WI38 (cell line): ENCODE measurements at regions not wholly inside any gene's neighbourhood (a gene's known extent, or its start where the extent isn't known, plus 50 kb on each side); places are given as distances from the start of the nearest gene placed in this dataset.

ENCODE experiments used
- H3K4me3 ChIP-seq: 2 replicates; pipeline ENCODE4 v1.5.1; 2011; ENCODE audit warnings: low read depth, mild to moderate bottlenecking, control low read depth, low read length
- TF ChIP-seq, protein P1 (sequence below): IDR thresholded peaks from 2 replicates; pipeline ENCODE4 v1.5.1; 2012; ENCODE audit warnings: low read depth, mild to moderate bottlenecking, control low read depth, low read length

- TF ChIP-seq, protein P1, sequence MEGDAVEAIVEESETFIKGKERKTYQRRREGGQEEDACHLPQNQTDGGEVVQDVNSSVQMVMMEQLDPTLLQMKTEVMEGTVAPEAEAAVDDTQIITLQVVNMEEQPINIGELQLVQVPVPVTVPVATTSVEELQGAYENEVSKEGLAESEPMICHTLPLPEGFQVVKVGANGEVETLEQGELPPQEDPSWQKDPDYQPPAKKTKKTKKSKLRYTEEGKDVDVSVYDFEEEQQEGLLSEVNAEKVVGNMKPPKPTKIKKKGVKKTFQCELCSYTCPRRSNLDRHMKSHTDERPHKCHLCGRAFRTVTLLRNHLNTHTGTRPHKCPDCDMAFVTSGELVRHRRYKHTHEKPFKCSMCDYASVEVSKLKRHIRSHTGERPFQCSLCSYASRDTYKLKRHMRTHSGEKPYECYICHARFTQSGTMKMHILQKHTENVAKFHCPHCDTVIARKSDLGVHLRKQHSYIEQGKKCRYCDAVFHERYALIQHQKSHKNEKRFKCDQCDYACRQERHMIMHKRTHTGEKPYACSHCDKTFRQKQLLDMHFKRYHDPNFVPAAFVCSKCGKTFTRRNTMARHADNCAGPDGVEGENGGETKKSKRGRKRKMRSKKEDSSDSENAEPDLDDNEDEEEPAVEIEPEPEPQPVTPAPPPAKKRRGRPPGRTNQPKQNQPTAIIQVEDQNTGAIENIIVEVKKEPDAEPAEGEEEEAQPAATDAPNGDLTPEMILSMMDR = no peak
- H3K4me3 ChIP-seq = no peak overlapping the region
These were observed 509.0 kb downstream of the OLFM4 start for GRCh38 chr13:53537586-53537985.

GRCh38 chr13:53545340-53545941 is 516.8 kb downstream of the OLFM4 start:
- no peak overlapping the region for H3K4me3 ChIP-seq
- TF ChIP-seq, protein P1 = no peak

DNA sequence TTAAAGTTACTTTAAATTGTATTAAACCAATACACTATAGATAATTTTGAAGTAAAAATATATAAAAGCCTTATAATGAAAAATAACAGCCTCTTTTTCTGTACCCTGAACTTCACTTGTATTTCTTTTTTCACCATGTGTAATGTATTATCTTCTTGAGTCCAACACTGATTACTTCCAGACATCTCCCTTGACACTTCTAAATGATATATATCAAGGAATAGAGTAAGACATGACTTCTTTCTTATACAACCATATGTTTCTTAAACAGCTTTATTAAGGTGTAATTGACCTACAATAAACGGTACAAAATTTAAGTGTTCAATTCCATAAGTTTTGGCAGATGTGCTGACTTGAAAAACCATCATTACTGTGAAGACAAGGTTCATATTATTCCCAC is 531.9 kb downstream of the OLFM4 start:
- H3K4me3 ChIP-seq = no peak overlapping the region

DNA sequence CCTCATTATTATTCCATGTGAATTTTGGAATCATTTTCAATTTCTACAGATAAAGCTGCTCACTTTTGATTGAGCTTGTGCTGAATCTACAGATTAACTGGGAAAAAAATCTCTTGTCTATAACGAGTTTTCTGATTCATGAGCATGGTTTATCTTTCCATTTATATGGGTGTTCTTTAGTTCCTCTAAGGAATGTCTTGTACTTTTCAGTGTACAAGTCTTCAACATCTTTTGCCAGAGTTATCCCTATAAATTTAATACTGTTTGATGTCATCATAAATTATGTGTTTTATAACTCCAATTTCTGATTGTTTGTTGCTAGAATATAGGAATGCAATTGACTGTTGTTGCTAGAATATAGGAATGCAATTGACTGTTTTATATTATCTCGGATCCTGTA is 533.8 kb downstream of the OLFM4 start:
- TF ChIP-seq, protein P1 = no peak

More for the DNA sequence above, 531.9 kb downstream of the OLFM4 start:
- TF ChIP-seq, protein P1 = no peak

GRCh38 chr13:53568491-53568890 is 539.9 kb downstream of the OLFM4 start:
- no peak overlapping the region for H3K4me3 ChIP-seq
- TF ChIP-seq, protein P1 = no peak

More for the DNA sequence above, 533.8 kb downstream of the OLFM4 start:
- no peak overlapping the region for H3K4me3 ChIP-seq

DNA sequence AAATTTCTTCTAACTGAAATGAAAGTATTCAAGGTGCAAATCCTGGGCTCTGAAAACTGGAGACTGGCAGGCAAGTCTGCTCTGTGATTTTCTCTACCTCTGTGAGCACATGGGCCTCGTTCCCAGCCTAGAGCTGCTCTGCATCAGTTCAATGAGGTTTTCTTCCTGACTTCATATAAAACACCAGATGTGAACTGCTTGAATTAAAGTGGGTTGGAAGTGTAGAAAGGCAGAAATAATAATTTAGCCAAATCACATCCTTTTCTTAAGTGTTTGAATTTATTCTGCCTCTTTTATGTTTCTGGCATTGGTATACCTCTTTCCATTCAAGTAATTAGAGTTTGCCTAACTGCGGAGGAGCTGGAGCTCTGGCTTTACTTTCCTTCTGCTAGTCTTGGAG is 540.8 kb downstream of the OLFM4 start:
- no peak overlapping the region for H3K4me3 ChIP-seq
- TF ChIP-seq, protein P1 = no peak

DNA sequence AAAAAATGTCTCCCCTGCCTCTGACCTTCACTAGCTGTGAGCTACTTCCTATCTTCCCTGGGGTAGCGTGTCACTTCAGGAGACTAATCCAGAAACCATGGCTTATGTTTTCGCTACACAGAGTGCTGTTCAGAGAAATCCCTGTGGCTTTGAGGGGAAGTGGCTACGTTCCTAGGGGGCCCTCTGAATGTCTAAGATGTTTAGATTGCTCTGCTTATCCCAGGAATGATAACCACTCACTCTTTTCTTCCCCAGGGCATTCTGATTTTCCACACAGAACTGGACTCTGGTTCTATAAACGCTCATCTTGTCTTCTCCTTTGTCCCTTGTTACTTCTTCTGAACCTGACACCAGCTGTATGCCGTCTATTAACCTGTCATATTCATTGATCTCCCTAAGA is 572.5 kb downstream of the OLFM4 start:
- H3K4me3 ChIP-seq = no peak overlapping the region
- TF ChIP-seq, protein P1 = no peak
